CD14-positive monocyte (primary cell): ENCODE measurements at regions not wholly inside any gene's neighbourhood (a gene's known extent, or its start where the extent isn't known, plus 50 kb on each side); places are given as distances from the start of the nearest gene placed in this dataset.

Experiments
- DNase-seq, 3 donors: peaks; one replicate each; pipeline ENCODE4 v3.0.0-alpha.2; 2011 to 2022
- H2AFZ ChIP-seq: 2 replicates; pipeline ENCODE4 v1.6.0; 2012; ENCODE audit warnings: mild to moderate bottlenecking, low read depth, low read length, inconsistent platforms; ENCODE audit not compliant: insufficient read depth, poor library complexity, severe bottlenecking
- H3K27ac ChIP-seq, 2 donors: 1 replicate in 1 of 2; 2 replicates in 1 of 2; pipeline ENCODE4 v1.5.1; 2012 to 2013; ENCODE audit warnings: low read length in 2 of 2, control low read depth in 1 of 2, inconsistent platforms in 1 of 2, low read depth in 1 of 2, mild to moderate bottlenecking in 1 of 2
- H3K27me3 ChIP-seq, 2 donors: one replicate each; pipeline versions ENCODE4 v1.6.0 to v1.6.1; 2011 to 2013; ENCODE audit warnings: low read length in 2 of 2; ENCODE audit not compliant: control insufficient read depth in 2 of 2, insufficient read depth in 2 of 2
- H3K36me3 ChIP-seq, 2 donors: replicated peaks in 1 of 2; 1 replicate in 1 of 2; 2 replicates in 1 of 2; pipeline versions ENCODE4 v1.5.1 to v1.6.1; 2012 to 2013; ENCODE audit warnings: low read length in 2 of 2, control low read depth in 1 of 2, inconsistent platforms in 1 of 2, mild to moderate bottlenecking in 1 of 2; ENCODE audit not compliant: insufficient read depth in 2 of 2, control insufficient read depth in 1 of 2
- H3K4me1 ChIP-seq, 2 donors: 1 replicate in 1 of 2; 2 replicates in 1 of 2; pipeline versions ENCODE4 v1.5.1 to v1.6.1; 2012 to 2013; ENCODE audit warnings: low read length in 2 of 2, control low read depth in 1 of 2, inconsistent platforms in 1 of 2, mild to moderate bottlenecking in 1 of 2, moderate library complexity in 1 of 2; ENCODE audit not compliant: insufficient read depth in 2 of 2, control insufficient read depth in 1 of 2
- H3K4me2 ChIP-seq: replicated peaks from 2 replicates; pipeline ENCODE3; 2012; ENCODE audit warnings: low read length, moderate library complexity, mild to moderate bottlenecking; ENCODE audit not compliant: poor library complexity, severe bottlenecking; ENCODE audit errors: extremely low read depth
- H3K4me3 ChIP-seq, 3 experiments: fragments of 200-600 bp in 1 of 3; sonication (generic) in 1 of 3; replicated peaks in 1 of 3; 1 replicate in 2 of 3; 2 replicates in 1 of 3; pipeline ENCODE4 v1.5.1; 2011 to 2013; ENCODE audit warnings: low read length in 3 of 3, mild to moderate bottlenecking in 3 of 3, control low read depth in 2 of 3, low read depth in 2 of 3, inconsistent platforms in 1 of 3, moderate library complexity in 1 of 3
- H3K79me2 ChIP-seq: 2 replicates; pipeline ENCODE4 v1.6.0; 2012; ENCODE audit warnings: mild to moderate bottlenecking, control low read depth, inconsistent platforms, low read length, moderate library complexity; ENCODE audit not compliant: insufficient read depth
- H3K9ac ChIP-seq: 2 replicates; pipeline ENCODE4 v1.6.0; 2017; ENCODE audit warnings: low read length, mild to moderate bottlenecking; ENCODE audit not compliant: insufficient read depth, poor library complexity, severe bottlenecking
- H3K9me3 ChIP-seq, 2 donors: replicated peaks in 1 of 2; 1 replicate in 1 of 2; 2 replicates in 1 of 2; pipeline versions ENCODE4 v1.5.1 to v1.6.1; 2012 to 2013; ENCODE audit warnings: low read length in 2 of 2, control low read depth in 1 of 2; ENCODE audit not compliant: control insufficient read depth in 1 of 2, insufficient read depth in 1 of 2
- H4K20me1 ChIP-seq: 2 replicates; pipeline ENCODE4 v1.6.0; 2012; ENCODE audit warnings: mild to moderate bottlenecking, low read length, control low read depth, moderate library complexity; ENCODE audit not compliant: insufficient read depth
- H3K27ac Mint-ChIP-seq, 7 donors: one replicate each; pipeline ENCODE4 v1.8.0; 2020; ENCODE audit warnings: mild to moderate bottlenecking in 7 of 7, mixed read lengths in 7 of 7, moderate library complexity in 6 of 7, inconsistent platforms in 2 of 7
- H3K27me3 Mint-ChIP-seq, 3 donors: one replicate each; pipeline ENCODE4 v1.8.0; 2021 to 2022; ENCODE audit warnings: low read depth in 3 of 3, mild to moderate bottlenecking in 3 of 3, mixed read lengths in 3 of 3, moderate library complexity in 3 of 3, inconsistent platforms in 1 of 3
- H3K36me3 Mint-ChIP-seq, 2 donors: one replicate each; pipeline ENCODE4 v1.8.0; 2020; ENCODE audit warnings: mixed read lengths in 2 of 2, inconsistent platforms in 1 of 2, mild to moderate bottlenecking in 1 of 2
- H3K4me1 Mint-ChIP-seq: one replicate; pipeline ENCODE4 v1.8.0; 2020; ENCODE audit warnings: mild to moderate bottlenecking, mixed read lengths
- H3K4me3 Mint-ChIP-seq, 2 donors: one replicate each; pipeline ENCODE4 v1.8.0; 2020; ENCODE audit warnings: mild to moderate bottlenecking in 2 of 2, mixed read lengths in 2 of 2, moderate library complexity in 1 of 2
- H3K9me3 Mint-ChIP-seq, 7 donors: one replicate each; pipeline ENCODE4 v1.8.0; 2020 to 2022; ENCODE audit warnings: mixed read lengths in 7 of 7, mild to moderate bottlenecking in 6 of 7, moderate library complexity in 6 of 7, inconsistent platforms in 2 of 7
- WGBS: methylation state at CpG from one replicate; pipeline ENCODE4 v1.1.5; 2013; ENCODE audit warnings: missing lambda C conversion rate; ENCODE audit not compliant: insufficient coverage; 5-methylcytosine and 5-hydroxymethylcytosine counted together
- intact Hi-C, 2 donors: fragments of 100-400 bp; cut with micrococcal nuclease; formaldehyde crosslinking; loops; one replicate each; pipeline versions ENCODE4 v1.15.0 to v1.15.1; 2023
- TF ChIP-seq, protein P1 (sequence below): fragments of 200-600 bp; IDR thresholded peaks from one replicate; pipeline ENCODE4 v1.8.0; 2022; ENCODE audit warnings: antibody characterized with exemption, mild to moderate bottlenecking

DNA sequence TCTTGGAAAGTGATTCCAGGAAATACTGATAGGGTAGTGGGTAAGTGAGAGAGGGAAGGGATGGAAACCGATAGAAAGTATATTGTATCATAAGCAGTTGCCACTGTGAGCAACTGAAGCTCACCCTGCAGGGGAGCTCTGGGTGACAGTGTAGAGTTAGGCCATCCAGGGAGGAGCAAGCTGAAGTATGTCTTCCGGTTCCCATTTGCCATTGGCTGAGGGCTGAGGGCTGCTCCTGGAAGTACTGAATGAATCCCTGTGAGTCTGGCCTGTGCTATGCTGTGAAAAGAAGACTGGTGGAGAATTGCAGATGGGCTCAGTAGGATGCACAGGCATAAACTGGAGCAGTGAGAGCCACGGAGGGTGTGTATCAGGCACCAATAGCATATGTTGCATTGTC is 348.3 kb downstream of the MFSD1 start:
- Mint-ChIP-seq H3K27me3 (peaks cover 0 to 4% (median 0%) of the 10 kb centered on the region in 3 donors), H3K36me3 (no peaks in the 10 kb centered on the region), H3K4me1 (no peaks in the 10 kb centered on the region), H3K9me3 (peaks cover 0 to 8% (median 0%) of the 10 kb centered on the region in 7 donors), H3K4me3 (no peak overlapping the region), H3K27ac (no peak overlapping the region)
- Histone ChIP-seq H3K36me3 (no peaks in the 10 kb centered on the region), H2AFZ (no peak overlapping the region), H3K4me3 (no peak overlapping the region), H3K4me1 (no peaks in the 10 kb centered on the region), H3K27me3 (no peaks in the 10 kb centered on the region), H3K4me2 (no peak overlapping the region), H3K27ac (no peak overlapping the region), H4K20me1 (no peaks in the 10 kb centered on the region), H3K9ac (no peak overlapping the region), H3K9me3 (no peaks in the 10 kb centered on the region), H3K79me2 (no peaks in the 10 kb centered on the region)
- TF ChIP-seq, protein P1, sequence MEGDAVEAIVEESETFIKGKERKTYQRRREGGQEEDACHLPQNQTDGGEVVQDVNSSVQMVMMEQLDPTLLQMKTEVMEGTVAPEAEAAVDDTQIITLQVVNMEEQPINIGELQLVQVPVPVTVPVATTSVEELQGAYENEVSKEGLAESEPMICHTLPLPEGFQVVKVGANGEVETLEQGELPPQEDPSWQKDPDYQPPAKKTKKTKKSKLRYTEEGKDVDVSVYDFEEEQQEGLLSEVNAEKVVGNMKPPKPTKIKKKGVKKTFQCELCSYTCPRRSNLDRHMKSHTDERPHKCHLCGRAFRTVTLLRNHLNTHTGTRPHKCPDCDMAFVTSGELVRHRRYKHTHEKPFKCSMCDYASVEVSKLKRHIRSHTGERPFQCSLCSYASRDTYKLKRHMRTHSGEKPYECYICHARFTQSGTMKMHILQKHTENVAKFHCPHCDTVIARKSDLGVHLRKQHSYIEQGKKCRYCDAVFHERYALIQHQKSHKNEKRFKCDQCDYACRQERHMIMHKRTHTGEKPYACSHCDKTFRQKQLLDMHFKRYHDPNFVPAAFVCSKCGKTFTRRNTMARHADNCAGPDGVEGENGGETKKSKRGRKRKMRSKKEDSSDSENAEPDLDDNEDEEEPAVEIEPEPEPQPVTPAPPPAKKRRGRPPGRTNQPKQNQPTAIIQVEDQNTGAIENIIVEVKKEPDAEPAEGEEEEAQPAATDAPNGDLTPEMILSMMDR, result no peak
- intact Hi-C loops, result no loop called here
- WGBS, result 88% methylated on average over 2 of the region's 3 CpGs
- DNase-seq, result no peak

DNA sequence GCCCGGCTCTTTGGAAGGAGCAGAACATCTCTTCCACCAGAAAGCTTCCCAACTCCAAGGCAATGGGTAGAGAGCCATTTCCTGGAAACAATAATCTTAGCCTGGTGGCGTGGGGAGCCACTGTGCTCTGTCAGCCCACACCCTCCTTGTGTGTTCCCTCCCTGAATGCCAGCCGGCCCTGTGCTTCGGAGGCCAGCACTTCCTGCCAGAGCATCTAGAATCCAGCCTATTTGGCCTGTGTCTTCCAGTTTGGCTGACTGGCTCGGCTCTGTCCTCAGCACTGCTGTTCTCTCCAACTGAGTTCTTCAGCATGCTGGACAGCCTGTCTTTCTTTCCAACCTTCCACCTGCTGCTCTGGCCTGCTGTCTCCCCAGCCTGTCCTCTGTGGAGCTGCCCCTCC is 349.3 kb downstream of the MFSD1 start:
- Histone ChIP-seq H3K79me2 (no peaks in the 10 kb centered on the region), H3K36me3 (no peaks in the 10 kb centered on the region), H3K27ac (no peak overlapping the region), H3K4me2 (no peak overlapping the region), H3K4me3 (no peak overlapping the region), H3K9ac (no peak overlapping the region), H4K20me1 (no peaks in the 10 kb centered on the region), H2AFZ (no peak overlapping the region), H3K4me1 (no peaks in the 10 kb centered on the region), H3K27me3 (no peaks in the 10 kb centered on the region), H3K9me3 (no peaks in the 10 kb centered on the region)
- intact Hi-C loops, result no loop called here
- peaks cover 0 to 4% (median 0%) of the 10 kb centered on the region in 3 donors for H3K27me3 Mint-ChIP-seq
- H3K36me3 Mint-ChIP-seq, result no peaks in the 10 kb centered on the region
- no peak overlapping the region for H3K4me3 Mint-ChIP-seq
- TF ChIP-seq, protein P1, result no peak
- DNase-seq, result no peak
- WGBS, result 55% methylated on average over 5 of the region's 5 CpGs
- H3K4me1 Mint-ChIP-seq, result no peaks in the 10 kb centered on the region
- no peak overlapping the region for H3K27ac Mint-ChIP-seq
- peaks cover 0 to 8% (median 0%) of the 10 kb centered on the region in 7 donors for H3K9me3 Mint-ChIP-seq
